ENCODE measurements at regions not wholly inside any gene's neighbourhood (a gene's known extent, or its start where the extent isn't known, plus 50 kb on each side); places are given as distances from the start of the nearest gene placed in this dataset.
"Not testable (repeated sequence)": the region's sequence is repeated elsewhere in the genome, so short reads cannot be mapped to it uniquely, and the experiment has no call there.

DNA sequence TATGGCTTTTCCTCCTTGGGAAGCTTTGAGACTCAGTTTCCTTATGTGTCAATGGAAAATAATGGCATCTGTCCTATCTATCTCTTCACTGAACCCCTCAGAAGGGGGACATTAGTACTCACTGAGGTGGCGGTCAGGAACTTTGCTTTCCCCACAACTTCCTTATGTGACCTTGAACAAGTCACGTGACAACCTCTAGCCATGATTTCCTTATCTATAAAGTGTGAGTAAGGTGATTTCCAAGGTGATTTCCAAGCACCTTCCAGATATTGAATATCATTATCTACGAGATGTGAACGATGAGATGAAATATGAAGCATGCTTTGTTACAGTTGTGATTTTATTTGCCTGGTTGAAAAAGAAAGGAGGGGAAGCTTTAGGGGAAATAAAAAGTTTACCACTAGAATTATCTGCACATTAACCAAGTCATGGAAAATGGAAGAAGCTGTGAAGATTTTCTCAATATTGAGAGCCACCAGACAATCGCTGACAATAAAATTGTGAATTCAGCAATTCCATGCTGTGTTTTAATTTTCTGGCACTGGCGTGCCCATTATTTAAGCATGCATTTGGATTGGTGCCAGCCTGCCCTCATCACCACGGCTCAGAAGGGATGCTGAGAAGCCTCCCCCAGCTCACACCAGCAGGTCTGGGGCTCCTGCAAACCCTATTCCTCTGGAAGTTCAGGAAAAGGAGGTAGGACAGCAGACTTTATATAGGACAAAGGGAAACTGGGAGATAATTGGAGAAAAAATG, 255.3 kb downstream of the CD83 start:
- DNase-seq, result no peak

DNA sequence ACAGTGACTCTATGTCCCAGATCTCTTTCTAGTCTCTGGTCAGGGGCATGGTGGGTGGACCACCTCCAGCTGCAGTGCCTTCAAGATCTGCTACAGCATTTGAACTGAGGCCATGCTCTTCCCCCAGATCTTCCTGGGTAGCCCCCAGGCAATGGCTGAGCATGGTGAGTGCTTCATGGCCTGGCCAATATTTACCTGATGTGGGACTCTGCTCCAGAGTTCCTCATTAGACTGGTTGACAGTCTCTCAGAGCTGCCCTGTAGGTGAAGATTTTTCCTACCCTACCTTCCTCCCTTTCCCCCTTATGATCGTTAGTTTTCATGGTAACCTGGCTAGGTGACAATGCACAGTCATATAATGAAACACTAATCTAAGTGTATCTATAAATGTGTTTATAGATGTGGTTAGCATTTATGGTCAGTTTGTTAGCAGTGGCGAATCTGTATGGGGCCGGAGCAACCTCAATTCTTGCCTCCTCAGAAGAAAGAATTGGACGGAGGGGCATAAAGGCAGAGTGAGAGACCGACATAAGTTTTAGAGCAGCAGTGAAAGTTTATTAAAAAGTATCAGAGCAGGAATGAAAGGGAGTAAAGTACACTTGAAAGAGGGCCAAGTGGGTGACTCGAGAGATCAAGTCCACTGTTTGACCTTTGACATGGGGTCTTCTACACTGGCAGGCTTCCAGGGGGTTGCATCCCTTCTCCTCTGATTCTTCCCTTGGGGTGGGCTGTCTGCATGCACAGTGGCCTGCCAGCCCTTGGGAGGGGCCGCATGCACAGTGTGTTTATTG, 256.3 kb downstream of the CD83 start:
- DNase-seq, result no peak

DNA sequence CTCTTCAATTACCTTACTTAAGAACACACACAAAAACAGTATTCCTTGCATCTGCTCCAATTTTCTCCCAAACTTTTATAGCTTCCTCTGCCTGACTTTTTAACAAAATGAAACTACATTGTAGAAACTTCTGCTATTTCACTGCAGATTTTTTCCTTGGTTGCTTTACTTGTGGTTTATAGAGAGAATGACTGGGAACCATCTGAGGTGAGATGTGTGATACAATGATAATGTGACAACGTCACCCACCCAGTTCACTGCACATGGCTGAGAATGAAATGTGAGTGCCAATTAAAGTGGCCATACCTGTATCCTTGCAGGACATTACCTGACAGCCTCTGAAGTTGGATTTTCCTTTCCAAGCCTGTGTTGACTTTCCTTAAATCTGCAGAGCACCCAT, 258.4 kb downstream of the CD83 start:
- DNase-seq, result no peak

DNA sequence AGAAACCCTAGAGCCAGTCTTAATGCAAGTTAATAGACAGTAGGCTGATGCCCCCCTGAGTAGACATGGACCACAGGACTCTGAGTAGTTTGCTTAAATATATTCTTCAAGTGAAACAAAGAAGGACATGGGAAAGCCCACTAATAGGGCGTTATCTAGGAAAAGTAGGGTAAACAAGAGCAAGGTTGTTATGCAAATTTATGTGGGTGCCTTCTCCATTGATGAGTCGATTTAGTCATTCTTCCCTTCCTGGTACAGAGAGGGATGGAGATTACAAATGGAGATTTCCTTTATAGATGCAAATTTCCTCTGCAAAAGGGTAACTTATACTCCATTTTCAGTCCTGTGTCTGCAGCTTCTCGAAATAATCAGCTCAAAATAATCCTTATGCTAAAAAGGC, 262.0 kb downstream of the CD83 start:
- DNase-seq, result no peak

DNA sequence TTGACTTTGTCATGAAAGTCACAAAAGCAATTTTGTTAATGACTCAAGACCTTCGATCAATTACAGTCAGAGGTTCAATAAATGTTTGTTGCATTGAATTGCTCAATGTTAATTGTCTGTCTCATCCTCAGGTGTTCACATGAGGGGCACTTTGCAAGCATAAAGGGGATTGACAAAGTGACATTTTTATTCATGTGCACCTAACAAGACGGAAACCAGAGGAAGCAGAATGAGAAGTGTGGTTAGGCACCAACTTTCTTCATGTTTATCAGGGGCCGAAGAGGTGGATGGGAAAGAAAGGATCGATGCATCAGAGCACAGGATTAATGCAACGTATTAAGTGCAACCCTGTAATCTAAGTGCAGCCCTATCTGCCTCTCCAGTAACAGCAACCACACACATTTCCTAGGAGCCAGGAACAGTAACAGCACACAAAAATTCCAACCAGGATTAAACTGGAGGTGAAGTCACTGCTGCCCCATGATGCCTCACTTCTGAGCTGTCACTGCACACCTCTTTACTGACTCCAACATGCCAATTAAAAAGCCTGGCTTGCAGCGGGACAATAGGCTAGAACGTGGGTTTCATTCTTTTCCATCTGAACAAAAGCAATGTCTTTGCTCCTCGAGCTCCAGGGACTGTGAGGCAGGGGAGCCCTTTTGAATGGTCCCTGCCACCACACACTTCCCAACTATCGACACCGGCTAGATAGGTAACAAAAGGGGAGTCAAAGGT, 262.7 kb downstream of the CD83 start:
- DNase-seq, result no peak

DNA sequence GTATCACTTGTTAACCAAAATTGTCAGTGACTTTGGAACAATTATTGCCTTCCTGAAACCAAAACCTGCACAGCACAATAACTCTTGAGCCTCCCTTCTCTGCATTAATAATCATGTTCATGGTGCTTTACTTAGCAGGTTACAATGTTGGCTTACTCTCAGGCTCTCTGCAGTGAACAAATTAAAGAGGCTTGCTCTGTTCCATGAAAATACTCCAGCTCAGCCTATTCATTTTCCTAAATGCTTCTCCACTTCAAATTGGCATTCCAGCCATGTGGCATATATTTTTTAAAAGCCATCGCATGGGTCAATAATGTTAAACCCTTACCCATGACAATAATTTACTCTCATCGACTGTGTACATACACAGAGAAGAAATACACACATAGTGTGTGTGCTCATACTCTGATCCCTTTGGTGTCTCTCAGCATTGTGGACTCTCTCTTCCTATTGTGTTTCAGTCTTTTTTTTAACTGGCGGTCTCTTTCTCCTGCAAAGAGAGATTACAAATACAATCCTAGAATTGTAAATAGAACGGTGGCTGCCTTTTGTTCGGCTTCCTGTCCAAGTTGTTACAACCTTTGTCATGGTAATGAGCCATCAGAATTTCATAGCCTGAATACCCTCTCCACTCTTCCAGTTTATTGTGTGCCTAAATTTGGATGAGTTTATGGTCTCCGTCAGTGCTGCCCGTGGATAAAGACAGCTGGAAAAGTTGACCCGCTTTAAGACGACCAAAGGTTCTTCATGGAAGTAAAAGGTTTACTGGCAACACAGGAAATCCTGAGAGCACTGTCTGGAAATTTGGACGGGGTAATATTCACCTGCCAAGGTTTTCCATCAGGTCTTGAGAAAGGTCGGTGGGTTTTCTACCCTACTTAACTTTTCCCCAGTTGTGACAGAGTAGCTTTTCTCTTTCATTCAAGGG, 263.6 kb downstream of the CD83 start:
- peak; percentile 95 for DNase-seq

DNA sequence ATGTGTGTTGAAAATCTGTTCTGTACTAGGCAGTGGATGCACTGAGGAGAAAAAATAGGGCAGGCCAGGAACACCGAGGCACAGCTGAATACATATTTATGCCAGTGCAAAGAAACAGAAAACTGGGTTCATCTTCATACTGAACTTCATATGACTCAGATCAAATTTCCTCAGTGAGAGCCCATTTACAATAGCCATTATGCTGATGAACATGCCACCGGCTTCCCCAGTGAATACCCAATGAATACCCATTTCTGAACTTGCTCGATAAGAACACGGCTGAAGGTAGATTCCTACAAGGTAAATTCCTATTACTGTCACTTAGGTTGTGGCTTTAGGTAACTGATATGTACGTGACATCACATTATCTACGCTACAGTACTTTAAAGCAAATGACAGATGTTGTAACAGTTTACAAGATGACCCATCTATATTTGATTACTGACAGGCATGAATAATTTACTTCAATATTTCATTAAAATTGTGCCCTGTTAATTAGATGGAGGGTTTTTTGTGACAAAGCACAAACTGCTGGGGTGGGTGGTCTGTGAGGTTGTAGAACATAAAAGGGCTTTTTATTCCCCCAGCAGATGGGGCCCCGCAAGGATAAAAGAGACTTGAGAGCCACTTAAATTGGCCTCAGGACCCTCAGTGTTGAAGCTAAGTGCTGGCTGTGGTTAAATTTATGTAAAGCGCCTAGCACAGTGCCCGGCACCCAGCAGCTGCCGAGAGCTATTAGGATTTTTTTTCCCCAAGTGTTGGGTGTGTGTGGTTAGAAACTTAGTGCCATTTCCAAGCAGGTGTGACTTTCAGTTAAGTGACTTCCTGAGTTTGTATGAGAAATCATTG, 264.5 kb downstream of the CD83 start:
- DNase-seq, result no peak

DNA sequence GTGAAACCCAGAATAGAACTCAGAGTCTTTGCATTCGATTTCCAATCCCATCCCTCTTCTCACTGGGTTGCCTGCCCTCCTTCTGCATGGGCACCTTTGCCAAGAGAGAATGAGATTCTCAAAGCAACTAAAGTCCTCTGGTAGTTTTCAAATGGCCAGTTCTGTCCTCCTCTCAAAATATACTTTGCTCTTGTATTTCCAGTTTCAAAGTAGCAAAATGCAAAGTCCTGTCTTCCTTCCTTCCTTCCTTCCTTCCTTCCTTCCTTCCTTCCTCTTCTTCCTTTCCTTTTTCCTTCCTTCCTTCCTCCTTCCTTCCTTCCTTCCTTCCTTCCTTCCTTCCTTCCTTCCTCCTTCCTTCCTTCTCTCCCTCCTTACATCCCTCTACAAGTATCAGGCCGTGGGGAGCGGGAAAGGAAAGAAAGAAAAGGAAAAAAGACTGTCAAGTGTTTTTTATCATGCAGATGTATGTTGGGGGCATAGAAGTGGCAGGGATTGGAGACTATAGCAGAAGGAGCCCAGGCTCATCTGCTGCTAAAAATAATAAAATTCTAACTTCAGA, 265.2 kb downstream of the CD83 start:
- no peak for DNase-seq

DNA sequence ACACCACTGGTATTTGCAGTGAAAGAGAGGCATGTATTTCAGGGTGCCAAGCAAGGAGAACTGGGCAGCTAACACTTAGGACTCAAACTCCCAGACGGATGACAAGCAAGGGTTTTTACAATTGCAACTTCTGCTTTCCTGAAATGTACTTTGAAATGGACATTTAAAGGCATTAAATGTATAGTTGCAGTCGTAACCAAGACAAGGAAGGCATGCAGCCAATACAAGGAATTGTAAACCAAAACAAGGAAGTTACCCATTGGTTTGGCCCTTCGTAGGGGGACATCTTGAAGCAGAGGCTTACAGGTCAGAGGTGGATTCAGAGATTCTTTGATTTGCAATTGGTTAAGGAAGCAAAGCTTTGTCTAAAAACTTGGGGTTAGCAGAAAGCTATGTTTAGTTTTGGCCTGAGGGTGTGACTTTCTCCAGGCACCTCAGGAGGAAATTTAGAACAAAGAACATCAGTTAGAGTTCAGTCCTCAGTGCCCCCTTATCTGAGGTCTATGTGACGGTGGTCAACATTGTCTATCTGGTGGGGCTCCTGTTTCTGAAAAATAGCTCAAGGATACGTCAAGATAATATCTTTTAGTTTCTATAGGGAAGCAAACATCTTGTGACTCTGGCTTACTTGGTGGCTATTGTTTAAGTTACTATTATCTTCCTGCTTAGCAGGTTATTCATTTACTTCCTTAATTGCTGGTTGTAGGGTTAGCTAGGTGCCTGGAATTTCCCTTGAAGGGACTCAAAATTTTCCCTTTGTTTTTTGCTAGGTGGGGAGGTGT, 266.0 kb downstream of the CD83 start:
- DNase-seq, result no peak

DNA sequence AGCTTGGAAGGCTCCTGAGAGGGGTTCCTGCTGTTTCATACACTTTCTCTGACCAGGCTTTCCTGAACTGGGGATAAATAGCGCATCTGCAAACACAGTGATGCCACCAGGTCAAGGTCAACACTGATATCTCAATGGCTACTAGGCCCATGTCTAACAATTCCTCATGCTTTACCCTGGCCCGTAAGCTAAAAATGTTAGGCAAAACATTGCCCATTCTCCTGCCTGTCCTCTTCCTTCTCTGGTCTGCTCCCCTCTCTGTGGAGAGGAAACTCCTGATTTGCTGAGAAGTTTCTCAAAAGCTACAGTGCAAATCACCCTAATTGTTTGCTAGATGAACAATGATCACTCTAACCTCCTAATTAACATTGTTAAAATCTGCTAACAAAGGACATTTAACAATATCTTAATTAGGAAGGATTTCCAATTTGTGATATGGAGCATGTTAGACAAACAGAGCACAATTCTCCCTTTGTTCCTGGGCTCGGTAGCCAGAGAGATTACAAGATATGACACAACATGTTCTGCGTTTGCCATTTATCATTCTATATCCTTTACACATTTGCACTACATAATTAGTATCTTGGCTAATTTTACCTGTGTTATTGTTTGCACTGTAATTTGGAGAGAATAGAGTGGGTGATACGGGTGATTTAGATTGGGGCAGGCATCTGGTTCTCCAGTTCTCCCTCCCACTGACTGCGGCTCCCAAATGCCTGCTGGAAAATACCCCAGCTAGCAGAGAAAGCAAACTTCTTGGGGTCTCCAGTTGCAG, 266.8 kb downstream of the CD83 start:
- DNase-seq, result peak; percentile 20

DNA sequence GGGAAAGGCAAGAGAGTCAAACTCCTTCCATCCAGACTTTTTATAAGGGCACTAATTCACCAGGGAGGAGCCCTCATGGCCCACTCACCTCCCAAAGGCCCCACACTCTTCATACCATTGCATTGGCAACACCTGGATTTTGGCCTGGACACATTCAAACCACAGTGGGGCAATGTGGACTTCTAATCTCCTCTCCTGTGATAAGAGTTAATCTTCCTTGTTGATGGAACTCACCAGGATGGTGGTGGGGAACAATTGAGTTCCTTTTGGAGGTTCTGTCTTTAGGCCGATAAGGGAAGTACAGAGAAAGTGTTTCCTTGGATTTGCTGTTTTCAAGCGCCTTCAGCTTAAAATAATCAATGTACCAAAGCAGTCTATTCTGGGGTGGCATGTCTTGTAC, 268.7 kb downstream of the CD83 start:
- DNase-seq, result no peak

DNA sequence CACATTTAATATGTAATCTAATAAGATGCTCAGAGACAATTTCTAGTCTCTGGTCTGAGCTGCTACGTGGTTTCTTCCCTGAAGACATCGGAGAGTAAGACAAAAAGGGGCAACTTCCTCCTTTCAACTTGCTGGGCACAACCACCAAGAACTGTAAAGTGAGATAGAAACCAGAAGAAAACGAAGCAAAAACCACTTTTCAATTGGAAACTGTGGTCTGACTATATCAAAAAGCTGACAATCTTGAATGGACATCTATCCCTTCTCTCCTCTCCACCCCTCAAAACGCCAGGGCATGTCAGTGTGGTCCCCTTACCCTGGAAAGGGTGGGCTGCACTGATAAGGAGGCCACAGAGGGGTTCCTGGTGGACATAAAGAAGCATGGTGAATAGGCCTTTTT, 269.1 kb downstream of the CD83 start:
- no peak for DNase-seq

DNA sequence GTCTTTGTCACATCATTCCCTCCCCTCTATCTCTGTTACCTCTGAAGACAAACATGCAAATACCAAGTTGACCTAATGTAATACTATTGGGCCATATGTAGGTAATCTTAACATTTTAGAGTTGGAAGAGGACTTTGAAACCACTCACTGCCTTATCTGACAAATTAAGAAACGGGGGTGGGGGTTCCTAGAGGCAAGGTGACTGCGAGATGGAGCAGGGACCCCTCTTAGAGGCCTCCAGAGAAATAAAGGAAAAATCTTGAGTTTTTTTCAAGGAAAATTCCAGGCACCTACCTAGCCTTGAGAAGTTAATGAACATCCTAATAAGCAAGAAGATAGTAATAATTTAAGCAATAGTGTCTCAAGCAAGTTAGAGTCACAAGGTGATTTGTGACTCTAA, 270.8 kb downstream of the CD83 start:
- no peak for DNase-seq

DNA sequence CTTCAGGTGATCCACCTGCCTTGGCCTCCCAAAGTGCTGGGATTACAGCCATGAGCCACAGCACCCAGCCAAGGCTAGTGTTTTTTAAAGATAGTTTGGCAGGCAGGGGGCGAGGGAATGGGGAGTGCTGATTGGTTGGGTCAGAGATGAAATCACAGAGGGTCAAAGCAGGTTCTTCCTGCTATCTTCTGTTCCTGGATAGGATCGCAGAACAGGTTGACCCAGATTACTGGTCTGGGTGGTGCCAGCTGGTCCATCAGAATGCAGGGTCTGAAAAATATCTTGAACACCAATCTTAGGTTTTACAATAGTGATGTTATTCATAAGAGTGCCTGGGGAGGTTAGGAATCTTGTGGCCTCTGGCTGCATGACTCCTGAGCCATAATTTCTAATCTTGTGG, 272.2 kb downstream of the CD83 start:
- not testable (repeated sequence) for DNase-seq

DNA sequence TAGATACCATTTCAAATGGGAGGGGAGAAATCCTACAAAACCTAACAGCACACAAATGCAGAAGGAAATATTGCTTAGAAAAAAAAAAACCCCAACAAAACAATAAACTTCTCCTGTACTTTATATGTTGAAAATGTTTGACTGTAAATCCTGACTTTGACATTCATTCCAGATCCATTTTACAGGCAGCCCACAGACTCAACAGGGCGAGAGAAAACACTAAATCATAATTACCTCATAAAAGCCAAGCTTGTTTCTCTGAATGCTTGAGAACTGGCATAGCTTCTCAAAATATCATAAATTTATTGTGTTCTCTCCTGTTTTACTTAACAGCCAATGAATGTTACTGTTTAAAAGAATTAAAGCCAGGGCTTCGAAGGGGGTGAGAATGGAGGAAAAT, 273.2 kb downstream of the CD83 start:
- no peak for DNase-seq

DNA sequence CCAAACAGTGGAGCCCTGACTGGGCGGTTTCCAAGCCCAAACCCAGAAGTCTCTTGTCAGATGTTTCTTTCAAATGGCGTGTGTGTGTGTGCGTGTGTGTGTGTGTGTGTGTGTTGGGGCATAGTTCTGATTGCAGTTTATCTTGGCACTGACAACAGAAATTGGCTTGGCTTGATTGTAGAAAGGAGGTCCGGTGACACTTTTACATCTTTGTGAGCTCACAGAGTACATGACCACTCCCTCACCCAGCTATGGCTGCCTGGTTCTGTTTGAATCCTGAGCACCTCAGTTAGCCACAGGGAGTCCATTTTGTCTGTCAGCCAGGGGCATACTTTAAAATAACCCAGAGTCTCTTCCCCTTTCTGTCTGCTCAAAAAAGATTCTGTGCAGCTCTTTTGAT, 276.3 kb downstream of the CD83 start:
- DNase-seq, result no peak

DNA sequence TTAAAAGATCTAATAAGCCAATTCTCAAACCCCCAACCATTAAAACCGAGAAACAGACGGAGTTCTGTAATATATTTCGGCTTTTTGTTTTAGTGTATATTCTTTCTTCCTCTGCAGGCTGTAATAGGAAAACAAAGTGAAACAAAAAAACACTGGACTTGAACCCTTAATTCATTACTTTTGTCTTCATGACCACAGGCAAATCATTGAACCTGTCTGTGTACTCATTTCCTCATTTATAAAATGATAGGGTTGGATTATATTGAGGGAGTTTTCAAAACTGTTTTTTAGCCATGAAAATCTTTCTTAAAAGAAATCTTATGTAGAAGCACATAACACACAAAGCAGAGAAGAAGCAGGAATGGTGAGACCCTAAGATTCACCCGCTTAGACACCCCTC, 278.8 kb downstream of the CD83 start:
- DNase-seq, result no peak

DNA sequence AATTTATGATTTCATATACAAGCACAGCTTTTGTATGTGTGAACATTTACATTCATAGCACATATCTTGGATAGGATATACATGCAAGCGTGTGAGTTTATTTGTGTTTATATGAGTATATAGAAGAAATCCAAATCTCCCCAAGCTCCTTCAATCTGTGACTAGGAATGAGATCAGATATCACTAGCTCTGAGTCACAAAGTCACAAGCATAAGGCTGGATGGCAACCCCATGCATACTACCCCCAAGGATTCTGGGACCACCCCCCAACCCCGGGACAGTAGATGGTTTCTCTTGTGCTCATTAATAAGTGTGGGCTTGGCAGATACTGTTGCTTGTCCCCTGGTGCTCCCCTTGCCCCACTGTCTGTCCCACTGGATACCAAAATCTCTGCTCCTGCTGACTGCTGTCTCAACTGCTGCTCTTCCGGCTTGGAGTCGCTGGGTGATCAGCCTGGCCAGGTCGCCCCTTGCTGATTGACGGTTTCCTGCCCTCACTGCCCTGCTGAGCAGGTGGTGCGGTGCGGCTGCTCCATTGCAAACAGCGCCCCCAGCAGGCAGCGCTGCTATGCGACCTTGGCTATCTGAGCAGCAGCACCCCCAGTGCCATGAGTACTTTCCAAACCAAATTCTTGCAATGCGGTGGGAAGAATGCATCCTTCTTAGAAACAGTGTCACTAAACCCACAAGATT, 279.4 kb downstream of the CD83 start:
- no peak for DNase-seq

DNA sequence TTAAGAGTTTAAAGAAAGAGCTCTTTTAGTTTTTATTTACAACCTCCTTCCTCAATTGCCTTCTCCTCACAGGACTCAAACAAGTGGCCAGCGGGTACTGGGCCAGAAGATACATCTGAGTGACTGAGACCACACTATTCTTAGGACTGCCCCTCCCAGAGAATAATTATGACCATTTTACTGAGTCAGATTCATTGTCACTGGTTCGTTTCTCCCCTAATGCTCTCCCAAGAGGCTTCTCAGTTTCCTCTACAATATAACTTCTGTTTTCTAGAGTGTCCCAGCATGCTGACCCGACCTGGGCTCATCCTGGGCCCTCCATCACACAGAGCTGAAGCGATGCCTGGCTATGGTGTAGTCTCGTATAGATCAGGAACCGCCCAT, 279.9 kb downstream of the CD83 start:
- DNase-seq, result no peak
